Ishikawa (cell line): ENCODE measurements at regions not wholly inside any gene's neighbourhood (a gene's known extent, or its start where the extent isn't known, plus 50 kb on each side); places are given as distances from the start of the nearest gene placed in this dataset.

ENCODE experiments used
- CEBPB ChIP-seq: IDR thresholded peaks from 2 replicates; pipeline ENCODE4 v1.6.1; 2012
- CREB1 ChIP-seq: IDR thresholded peaks from 2 replicates; pipeline ENCODE4 v1.6.1; 2012; ENCODE audit warnings: low read depth
- EGR1 ChIP-seq: IDR thresholded peaks from 2 replicates; pipeline ENCODE4 v1.6.1; 2012
- EP300 ChIP-seq: IDR thresholded peaks from 2 replicates; pipeline ENCODE4 v1.6.1; 2012; ENCODE audit warnings: borderline replicate concordance
- FOXM1 ChIP-seq: IDR thresholded peaks from 2 replicates; pipeline ENCODE4 v1.6.1; 2012; ENCODE audit warnings: low read depth, borderline replicate concordance
- NFIC ChIP-seq: IDR thresholded peaks from 2 replicates; pipeline ENCODE4 v1.6.1; 2012
- RAD21 ChIP-seq: IDR thresholded peaks from 2 replicates; pipeline ENCODE4 v1.6.1; 2012; ENCODE audit warnings: low read depth
- REST ChIP-seq: IDR thresholded peaks from 2 replicates; pipeline ENCODE4 v1.6.1; 2012; ENCODE audit warnings: low read depth, mild to moderate bottlenecking
- TAF1 ChIP-seq: IDR thresholded peaks from 2 replicates; pipeline ENCODE4 v1.6.1; 2012; ENCODE audit warnings: low read depth, mild to moderate bottlenecking
- TCF12 ChIP-seq: IDR thresholded peaks from 2 replicates; pipeline ENCODE4 v1.6.1; 2012; ENCODE audit warnings: low read depth
- TEAD4 ChIP-seq: IDR thresholded peaks from 2 replicates; pipeline ENCODE4 v1.6.1; 2012
- YY1 ChIP-seq: IDR thresholded peaks from 2 replicates; pipeline ENCODE4 v1.6.1; 2012; ENCODE audit warnings: low read depth
- ZBTB7A ChIP-seq: IDR thresholded peaks from 2 replicates; pipeline ENCODE4 v1.6.1; 2012; ENCODE audit warnings: low read depth
- TF ChIP-seq, protein P1 (sequence below): IDR thresholded peaks from 2 replicates; pipeline ENCODE4 v1.6.1; 2012
- TF ChIP-seq, protein P2 (sequence below): IDR thresholded peaks from 2 replicates; pipeline ENCODE4 v1.6.1; 2012

DNA sequence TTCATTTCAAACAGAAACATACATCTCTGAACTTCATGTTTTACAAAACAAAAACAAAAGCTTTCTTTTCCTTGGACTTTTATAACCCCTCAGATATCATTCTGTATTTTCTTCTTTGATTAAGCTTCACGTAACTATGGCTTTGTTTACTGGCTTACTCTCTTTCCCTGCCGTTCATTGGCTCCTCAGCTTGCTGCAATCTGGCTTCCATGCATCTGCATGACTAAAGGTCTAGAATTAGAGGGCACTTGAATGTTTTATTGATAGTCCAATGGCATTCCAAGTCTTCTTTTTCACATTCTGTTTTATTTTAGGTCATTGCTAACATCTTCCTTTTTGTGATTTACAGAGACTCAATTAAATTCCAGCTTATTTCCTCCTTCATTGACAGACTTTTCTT, 487.6 kb downstream of the GRXCR1 start:
- TF ChIP-seq NFIC = no peak
- no peak for TF ChIP-seq CREB1
- no peak for TF ChIP-seq YY1
- TF ChIP-seq REST = no peak
- no peak for TF ChIP-seq RAD21
- no peak for TF ChIP-seq CEBPB
- TF ChIP-seq ZBTB7A = no peak
- TF ChIP-seq, protein P1, sequence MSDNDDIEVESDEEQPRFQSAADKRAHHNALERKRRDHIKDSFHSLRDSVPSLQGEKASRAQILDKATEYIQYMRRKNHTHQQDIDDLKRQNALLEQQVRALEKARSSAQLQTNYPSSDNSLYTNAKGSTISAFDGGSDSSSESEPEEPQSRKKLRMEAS = no peak
- TF ChIP-seq TEAD4 = no peak
- TF ChIP-seq EP300 = no peak
- no peak for TF ChIP-seq TCF12
- TF ChIP-seq FOXM1 = no peak
- TF ChIP-seq, protein P2, sequence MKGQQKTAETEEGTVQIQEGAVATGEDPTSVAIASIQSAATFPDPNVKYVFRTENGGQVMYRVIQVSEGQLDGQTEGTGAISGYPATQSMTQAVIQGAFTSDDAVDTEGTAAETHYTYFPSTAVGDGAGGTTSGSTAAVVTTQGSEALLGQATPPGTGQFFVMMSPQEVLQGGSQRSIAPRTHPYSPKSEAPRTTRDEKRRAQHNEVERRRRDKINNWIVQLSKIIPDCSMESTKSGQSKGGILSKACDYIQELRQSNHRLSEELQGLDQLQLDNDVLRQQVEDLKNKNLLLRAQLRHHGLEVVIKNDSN = no peak
- no peak for TF ChIP-seq TAF1

DNA sequence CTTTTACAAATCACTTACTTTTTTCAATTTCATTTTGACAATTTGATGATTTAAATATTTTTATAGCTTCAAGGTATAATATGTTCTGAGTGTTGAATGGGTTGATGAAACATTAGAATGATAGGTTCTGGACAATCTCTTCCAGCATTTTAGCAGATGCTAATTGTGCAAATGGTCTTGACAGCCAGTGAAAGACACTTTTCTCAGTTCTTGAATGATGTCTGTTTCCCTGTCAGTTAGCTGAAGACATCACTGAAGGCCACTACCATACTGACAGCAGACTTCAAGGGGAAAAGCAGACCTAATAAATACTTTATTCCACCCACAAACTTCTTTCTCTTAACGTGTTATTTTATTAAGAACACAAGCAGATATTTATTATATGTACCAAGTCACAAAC, 498.6 kb downstream of the GRXCR1 start:
- TF ChIP-seq TCF12 (no peak), CEBPB (no peak), EP300 (no peak), EGR1 (no peak), RAD21 (no peak), TAF1 (no peak), TEAD4 (no peak), FOXM1 (no peak), REST (no peak), YY1 (no peak), NFIC (no peak)
- TF ChIP-seq, protein P2 = no peak

DNA sequence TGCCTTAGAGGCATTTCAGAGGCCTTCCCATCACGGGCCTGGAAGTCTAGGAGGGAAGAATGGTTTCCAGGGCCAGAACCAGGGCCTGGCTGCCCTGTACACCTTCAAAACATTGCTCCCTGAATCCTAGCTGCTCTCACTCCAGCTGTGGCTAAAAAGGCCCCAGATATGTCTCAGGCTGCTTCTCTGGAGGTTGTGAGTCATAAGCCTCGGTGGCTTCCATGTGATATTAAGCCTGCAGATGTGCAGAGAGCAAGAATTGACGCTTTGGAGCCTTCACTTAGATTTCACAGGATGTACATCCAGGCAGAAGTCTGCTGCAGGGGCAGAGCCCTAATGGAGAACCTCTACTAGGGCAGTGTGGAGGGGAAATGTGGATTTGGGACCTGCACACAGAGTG, 502.5 kb downstream of the GRXCR1 start:
- TF ChIP-seq RAD21 (no peak), EGR1 (no peak), REST (no peak), NFIC (no peak), TAF1 (no peak)
- TF ChIP-seq, protein P2 = no peak

GRCh38 chr4:43399726-43400125, 507.2 kb downstream of the GRXCR1 start:
- TF ChIP-seq TCF12 (no peak), REST (no peak), CREB1 (no peak), TEAD4 (no peak), RAD21 (no peak), EP300 (no peak), TAF1 (no peak), ZBTB7A (no peak), NFIC (no peak)
- TF ChIP-seq, protein P1 = no peak
- TF ChIP-seq, protein P2 = no peak
